ENCODE measurements at regions not wholly inside any gene's neighbourhood (a gene's known extent, or its start where the extent isn't known, plus 50 kb on each side); places are given as distances from the start of the nearest gene placed in this dataset.

GRCh38 chr2:183229386-183229785 lies 105.1 kb downstream of the NUP35 start:
- TF ChIP-seq REST (IDR thresholded peaks at IDR 0.05; ENCODE audit: unreplicated experiment): no peak
- TF ChIP-seq, protein P1, sequence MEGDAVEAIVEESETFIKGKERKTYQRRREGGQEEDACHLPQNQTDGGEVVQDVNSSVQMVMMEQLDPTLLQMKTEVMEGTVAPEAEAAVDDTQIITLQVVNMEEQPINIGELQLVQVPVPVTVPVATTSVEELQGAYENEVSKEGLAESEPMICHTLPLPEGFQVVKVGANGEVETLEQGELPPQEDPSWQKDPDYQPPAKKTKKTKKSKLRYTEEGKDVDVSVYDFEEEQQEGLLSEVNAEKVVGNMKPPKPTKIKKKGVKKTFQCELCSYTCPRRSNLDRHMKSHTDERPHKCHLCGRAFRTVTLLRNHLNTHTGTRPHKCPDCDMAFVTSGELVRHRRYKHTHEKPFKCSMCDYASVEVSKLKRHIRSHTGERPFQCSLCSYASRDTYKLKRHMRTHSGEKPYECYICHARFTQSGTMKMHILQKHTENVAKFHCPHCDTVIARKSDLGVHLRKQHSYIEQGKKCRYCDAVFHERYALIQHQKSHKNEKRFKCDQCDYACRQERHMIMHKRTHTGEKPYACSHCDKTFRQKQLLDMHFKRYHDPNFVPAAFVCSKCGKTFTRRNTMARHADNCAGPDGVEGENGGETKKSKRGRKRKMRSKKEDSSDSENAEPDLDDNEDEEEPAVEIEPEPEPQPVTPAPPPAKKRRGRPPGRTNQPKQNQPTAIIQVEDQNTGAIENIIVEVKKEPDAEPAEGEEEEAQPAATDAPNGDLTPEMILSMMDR (conservative IDR thresholded peaks at IDR 0.05; ENCODE audit: low read depth in 2 of 2): no peak

Data from GM23338 (cell line).